Esophagus squamous epithelium (tissue), 5 donors: ENCODE measurements at regions not wholly inside any gene's neighbourhood (a gene's known extent, or its start where the extent isn't known, plus 50 kb on each side); places are given as distances from the start of the nearest gene placed in this dataset.

Experiments used
- DNase-seq: peaks from one replicate; lab custom pipeline; 2025; lab: John Stamatoyannopoulos, UW
- H3K27ac ChIP-seq, 4 donors: fragments of 200-600 bp; sonication (generic); one replicate each; pipeline ENCODE4 v1.5.1; 2016 to 2019; ENCODE audit warnings: mild to moderate bottlenecking in 1 of 4
- H3K27me3 ChIP-seq, 4 donors: fragments of 200-600 bp; sonication (generic); 1 replicate in 3 of 4; 2 replicates in 1 of 4; pipeline versions ENCODE4 v1.5.1 to v1.6.0; 2017 to 2021; ENCODE audit warnings: antibody characterized with exemption in 1 of 4
- H3K36me3 ChIP-seq, 3 donors: fragments of 200-600 bp; sonication (generic); one replicate each; pipeline ENCODE4 v1.5.1; 2016 to 2019
- H3K4me1 ChIP-seq, 3 donors: fragments of 200-600 bp; sonication (generic); one replicate each; pipeline ENCODE4 v1.5.1; 2017 to 2019
- H3K4me3 ChIP-seq, 4 donors: fragments of 200-600 bp; sonication (generic); 1 replicate in 3 of 4; 2 replicates in 1 of 4; pipeline ENCODE4 v1.5.1; 2016 to 2019; ENCODE audit warnings: mild to moderate bottlenecking in 2 of 4, moderate library complexity in 1 of 4
- H3K9me3 ChIP-seq, 3 donors: fragments of 200-600 bp; sonication (generic); one replicate each; pipeline ENCODE4 v1.5.1; 2016 to 2019
- CTCF ChIP-seq, 6 experiments: fragments of 450-650 bp in 4 of 6; fragments of 200-600 bp in 2 of 6; sonication (generic) in 2 of 6; IDR thresholded peaks; one replicate each; pipeline ENCODE4 v1.5.1; 2016 to 2019; ENCODE audit warnings: antibody characterized with exemption in 6 of 6, mild to moderate bottlenecking in 4 of 6, moderate library complexity in 4 of 6
- POLR2A ChIP-seq, 4 donors: fragments of 450-650 bp; IDR thresholded peaks; one replicate each; pipeline ENCODE4 v1.6.1; 2017; ENCODE audit warnings: antibody characterized with exemption in 4 of 4, mild to moderate bottlenecking in 4 of 4, moderate library complexity in 3 of 4
- WGBS, 2 donors: methylation state at CpG; one replicate each; pipeline ENCODE4 v1.1.5; 2018; 5-methylcytosine and 5-hydroxymethylcytosine counted together
- intact Hi-C: fragments of 100-400 bp; cut with DNase I; formaldehyde crosslinking; loops from one replicate; pipeline ENCODE4 v1.15.0; 2022
- donor health status: DM: yes; HTN: yes; CAD: no.

GRCh38 chr6:120031837-120032236, 682.3 kb upstream of the MAN1A1 start:
- intact Hi-C loops: no loop called here
- no peaks in the 10 kb centered on the region for H3K36me3 ChIP-seq

GRCh38 chr6:120026791-120027190, 677.2 kb upstream of the MAN1A1 start:
- DNase-seq: no peak
- no peaks in the 10 kb centered on the region for H3K36me3 ChIP-seq
- TF ChIP-seq CTCF (IDR thresholded peaks at IDR 0.05): no peak
- TF ChIP-seq POLR2A (IDR thresholded peaks at IDR 0.05): no peak
- no peak overlapping the region for H3K4me3 ChIP-seq
- 25 to 50% methylated on average over 1 of the region's 1 CpG for WGBS, 2 donors
- H3K27ac ChIP-seq: no peak overlapping the region
- H3K9me3 ChIP-seq: no peaks in the 10 kb centered on the region
- intact Hi-C loops: no loop called here
- no peaks in the 10 kb centered on the region for H3K4me1 ChIP-seq
- H3K27me3 ChIP-seq: no peaks in the 10 kb centered on the region

More at GRCh38 chr6:120031837-120032236, 682.3 kb upstream of the MAN1A1 start:
- H3K27ac ChIP-seq: no peak overlapping the region
- H3K4me1 ChIP-seq: no peaks in the 10 kb centered on the region
- no peaks in the 10 kb centered on the region for H3K27me3 ChIP-seq
- TF ChIP-seq CTCF (IDR thresholded peaks at IDR 0.05) (no peak), POLR2A (IDR thresholded peaks at IDR 0.05) (no peak)
- WGBS, 2 donors: 85 to 92% methylated on average over 2 of the region's 2 CpGs
- DNase-seq: no peak
- H3K4me3 ChIP-seq: no peak overlapping the region
- H3K9me3 ChIP-seq: no peaks in the 10 kb centered on the region

- no peaks in the 10 kb centered on the region for H3K27me3 ChIP-seq
- H3K36me3 ChIP-seq: no peaks in the 10 kb centered on the region
- no peaks in the 10 kb centered on the region for H3K4me1 ChIP-seq
- intact Hi-C loops: no loop called here
- no peak overlapping the region for H3K4me3 ChIP-seq
- TF ChIP-seq POLR2A (IDR thresholded peaks at IDR 0.05) (no peak), CTCF (IDR thresholded peaks at IDR 0.05) (no peak)
- DNase-seq: no peak
- 84 to 86% methylated on average over 3 of the region's 3 CpGs for WGBS, 2 donors
- no peak overlapping the region for H3K27ac ChIP-seq
- H3K9me3 ChIP-seq: no peaks in the 10 kb centered on the region
Measured at GRCh38 chr6:120010075-120010474, 660.5 kb upstream of the MAN1A1 start.

GRCh38 chr6:120005292-120005976, 655.9 kb upstream of the MAN1A1 start:
- H3K36me3 ChIP-seq: no peaks in the 10 kb centered on the region
- intact Hi-C loops: no loop called here
- no peaks in the 10 kb centered on the region for H3K4me1 ChIP-seq
- no peaks in the 10 kb centered on the region for H3K27me3 ChIP-seq
- no peak overlapping the region for H3K27ac ChIP-seq
- 86 to 89% methylated on average over 12 of the region's 12 CpGs for WGBS, 2 donors
- no peak for TF ChIP-seq POLR2A (IDR thresholded peaks at IDR 0.05)
- no peak for TF ChIP-seq CTCF (IDR thresholded peaks at IDR 0.05)
- no peak for DNase-seq
- no peaks in the 10 kb centered on the region for H3K9me3 ChIP-seq
- no peak overlapping the region for H3K4me3 ChIP-seq

GRCh38 chr6:119986934-119987549, 637.5 kb upstream of the MAN1A1 start:
- no peaks in the 10 kb centered on the region for H3K36me3 ChIP-seq
- H3K27ac ChIP-seq: no peak overlapping the region
- no peaks in the 10 kb centered on the region for H3K4me1 ChIP-seq
- WGBS, 2 donors: 57 to 94% methylated on average over 2 to 3 of the region's 3 CpGs
- TF ChIP-seq CTCF (IDR thresholded peaks at IDR 0.05) (no peak), POLR2A (IDR thresholded peaks at IDR 0.05) (no peak)
- DNase-seq: no peak
- no peak overlapping the region for H3K4me3 ChIP-seq
- no peaks in the 10 kb centered on the region for H3K9me3 ChIP-seq
- intact Hi-C loops: no loop called here
- no peaks in the 10 kb centered on the region for H3K27me3 ChIP-seq
